ENCODE measurements at regions not wholly inside any gene's neighbourhood (a gene's known extent, or its start where the extent isn't known, plus 50 kb on each side); places are given as distances from the start of the nearest gene placed in this dataset.

DNA sequence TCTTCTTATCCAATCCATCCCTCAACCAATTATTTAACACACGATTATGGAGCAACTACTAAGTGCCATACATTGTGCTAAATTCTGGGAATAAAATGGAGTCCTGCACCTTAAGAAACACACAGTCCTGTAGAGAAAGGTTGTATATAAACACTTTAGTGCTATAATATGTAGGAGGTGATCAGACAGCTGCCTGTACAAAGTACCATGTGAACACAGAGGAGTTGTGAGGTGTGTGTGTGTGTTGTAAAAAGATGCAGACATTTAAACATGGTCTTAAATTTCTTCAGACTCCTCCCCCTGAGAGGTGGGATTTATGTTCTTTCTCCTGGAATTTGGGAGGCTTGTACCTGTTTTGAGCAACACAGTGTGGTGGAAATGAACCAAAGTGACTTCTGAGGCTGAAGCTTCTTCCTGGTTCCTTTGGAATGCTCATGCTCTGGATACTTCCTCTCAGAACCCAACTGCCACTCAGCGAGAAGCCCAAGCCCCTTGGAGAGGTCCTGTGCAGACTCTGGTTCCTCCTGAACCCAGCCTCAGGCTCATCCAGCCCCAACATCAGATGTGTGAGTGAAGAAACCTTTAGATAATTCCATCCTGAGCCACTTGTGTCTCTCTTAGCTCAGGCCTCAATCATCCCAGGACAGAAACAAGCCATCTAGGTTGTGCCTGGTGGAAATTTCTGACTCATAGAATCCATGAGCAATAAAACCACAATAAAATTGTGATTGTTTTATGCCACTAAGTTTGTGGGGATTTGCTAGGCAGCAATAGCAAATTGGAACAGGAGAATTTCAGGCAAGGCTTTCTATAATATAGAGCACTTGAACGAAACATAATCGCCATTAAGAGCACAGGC is 161.2 kb upstream of the FAM3C start:
- TF ChIP-seq, protein P1, sequence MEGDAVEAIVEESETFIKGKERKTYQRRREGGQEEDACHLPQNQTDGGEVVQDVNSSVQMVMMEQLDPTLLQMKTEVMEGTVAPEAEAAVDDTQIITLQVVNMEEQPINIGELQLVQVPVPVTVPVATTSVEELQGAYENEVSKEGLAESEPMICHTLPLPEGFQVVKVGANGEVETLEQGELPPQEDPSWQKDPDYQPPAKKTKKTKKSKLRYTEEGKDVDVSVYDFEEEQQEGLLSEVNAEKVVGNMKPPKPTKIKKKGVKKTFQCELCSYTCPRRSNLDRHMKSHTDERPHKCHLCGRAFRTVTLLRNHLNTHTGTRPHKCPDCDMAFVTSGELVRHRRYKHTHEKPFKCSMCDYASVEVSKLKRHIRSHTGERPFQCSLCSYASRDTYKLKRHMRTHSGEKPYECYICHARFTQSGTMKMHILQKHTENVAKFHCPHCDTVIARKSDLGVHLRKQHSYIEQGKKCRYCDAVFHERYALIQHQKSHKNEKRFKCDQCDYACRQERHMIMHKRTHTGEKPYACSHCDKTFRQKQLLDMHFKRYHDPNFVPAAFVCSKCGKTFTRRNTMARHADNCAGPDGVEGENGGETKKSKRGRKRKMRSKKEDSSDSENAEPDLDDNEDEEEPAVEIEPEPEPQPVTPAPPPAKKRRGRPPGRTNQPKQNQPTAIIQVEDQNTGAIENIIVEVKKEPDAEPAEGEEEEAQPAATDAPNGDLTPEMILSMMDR (conservative IDR thresholded peaks at IDR 0.05; ENCODE audit: low read length), result no peak
- no peak for TF ChIP-seq EZH2phosphoT487 (IDR thresholded peaks at IDR 0.05; ENCODE audit: borderline replicate concordance)
- no peak overlapping the region for H3K9ac ChIP-seq (ENCODE audit: low read depth, low read length, poor library complexity, severe bottlenecking)
- no peaks in the 10 kb centered on the region for H3K36me3 ChIP-seq (ENCODE audit: insufficient read depth, low read length)
- no peaks in the 10 kb centered on the region for H3F3A ChIP-seq (ENCODE audit: low read depth)
- H3K9me2 ChIP-seq (replicated peaks; ENCODE audit: low read depth, low read length), result 0 out of 2 replicates have a peak, but pooled peaks cover 3% of the 10 kb centered on the region
- no peaks in the 10 kb centered on the region for H3K79me2 ChIP-seq (ENCODE audit: insufficient read depth, low read length)
- H2AFZ ChIP-seq (ENCODE audit: low read length), result no peak overlapping the region
- H4K20me1 ChIP-seq (ENCODE audit: insufficient read depth, low read length, poor library complexity, severe bottlenecking), result no peaks in the 10 kb centered on the region
- H3K27me3 ChIP-seq (ENCODE audit: insufficient read depth, low read length, poor library complexity, severe bottlenecking), result no peaks in the 10 kb centered on the region
- no peaks in the 10 kb centered on the region for H3K4me1 ChIP-seq (ENCODE audit: insufficient read depth, low read length, poor library complexity, severe bottlenecking)
- H3K4me3 ChIP-seq (ENCODE audit: low read length, poor library complexity, severe bottlenecking), result no peak overlapping the region
- H3K9me3 ChIP-seq (ENCODE audit: insufficient read depth, low read depth, low read length), result no peaks in the 10 kb centered on the region
- no peak overlapping the region for H3K4me2 ChIP-seq (ENCODE audit: low read depth, low read length, poor library complexity, severe bottlenecking)

DNA sequence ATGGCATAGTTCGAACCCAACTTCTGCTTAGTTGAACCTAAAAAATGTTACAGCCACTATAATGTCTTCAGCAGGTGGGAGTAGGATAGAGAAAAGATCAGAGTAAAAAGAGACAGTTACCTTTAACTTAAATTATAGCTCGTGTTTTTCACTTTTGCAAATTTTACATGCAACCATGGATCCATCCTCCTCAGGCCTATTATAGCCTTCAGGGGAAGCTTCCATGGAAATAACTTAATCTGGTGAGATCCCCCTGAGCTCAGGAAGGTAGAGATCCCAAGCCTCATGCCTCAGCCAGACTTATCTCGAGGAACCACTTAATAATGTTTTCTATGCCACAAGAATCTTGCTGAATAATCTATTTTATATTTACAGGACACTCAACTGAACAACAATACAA is 159.4 kb upstream of the FAM3C start:
- Histone ChIP-seq H3K4me3 (ENCODE audit: low read length, poor library complexity, severe bottlenecking) (no peak overlapping the region), H3K79me2 (ENCODE audit: insufficient read depth, low read length) (no peaks in the 10 kb centered on the region), H4K20me1 (ENCODE audit: insufficient read depth, low read length, poor library complexity, severe bottlenecking) (no peaks in the 10 kb centered on the region), H2AFZ (ENCODE audit: low read length) (no peak overlapping the region), H3K36me3 (ENCODE audit: insufficient read depth, low read length) (no peaks in the 10 kb centered on the region), H3K27me3 (ENCODE audit: insufficient read depth, low read length, poor library complexity, severe bottlenecking) (no peaks in the 10 kb centered on the region), H3K4me2 (ENCODE audit: low read depth, low read length, poor library complexity, severe bottlenecking) (no peak overlapping the region), H3K9me3 (ENCODE audit: insufficient read depth, low read depth, low read length) (no peaks in the 10 kb centered on the region), H3F3A (ENCODE audit: low read depth) (no peaks in the 10 kb centered on the region), H3K9me2 (replicated peaks; ENCODE audit: low read depth, low read length) (no peaks in the 10 kb centered on the region), H3K4me1 (ENCODE audit: insufficient read depth, low read length, poor library complexity, severe bottlenecking) (no peaks in the 10 kb centered on the region), H3K9ac (ENCODE audit: low read depth, low read length, poor library complexity, severe bottlenecking) (no peak overlapping the region)
- TF ChIP-seq EZH2phosphoT487 (IDR thresholded peaks at IDR 0.05; ENCODE audit: borderline replicate concordance), result no peak
- TF ChIP-seq, protein P1 (conservative IDR thresholded peaks at IDR 0.05; ENCODE audit: low read length), result no peak

DNA sequence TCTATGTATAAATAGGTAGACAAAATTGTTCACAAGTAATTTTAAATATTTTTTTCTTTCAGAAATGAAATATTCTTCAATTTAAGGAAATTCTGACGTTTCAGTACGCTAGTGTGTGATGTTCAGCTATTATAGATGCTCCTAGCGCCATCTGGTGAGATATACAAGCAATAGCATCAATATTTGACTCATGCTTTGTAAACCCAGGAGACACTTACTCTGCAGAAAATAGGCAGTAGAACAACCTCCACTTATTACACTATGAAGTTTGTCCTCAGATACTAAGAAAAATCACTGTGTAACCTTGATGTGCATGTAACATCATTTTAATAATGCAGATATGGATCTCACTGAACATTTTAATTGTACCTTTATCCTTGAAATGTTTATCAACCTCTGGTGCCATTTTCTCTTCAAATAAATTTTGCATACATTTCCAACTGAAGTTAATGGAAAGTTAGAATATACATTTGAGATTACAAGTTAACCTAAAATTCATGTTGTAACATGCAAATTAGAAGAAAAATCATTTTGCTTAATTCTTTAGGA is 151.5 kb upstream of the FAM3C start:
- TF ChIP-seq, protein P1 (conservative IDR thresholded peaks at IDR 0.05; ENCODE audit: low read length), result peak; percentile 81
- no peak for TF ChIP-seq EZH2phosphoT487 (IDR thresholded peaks at IDR 0.05; ENCODE audit: borderline replicate concordance)
- Histone ChIP-seq H4K20me1 (ENCODE audit: insufficient read depth, low read length, poor library complexity, severe bottlenecking) (no peaks in the 10 kb centered on the region), H3K4me1 (ENCODE audit: insufficient read depth, low read length, poor library complexity, severe bottlenecking) (no peaks in the 10 kb centered on the region), H3K9ac (ENCODE audit: low read depth, low read length, poor library complexity, severe bottlenecking) (no peak overlapping the region), H3K4me2 (ENCODE audit: low read depth, low read length, poor library complexity, severe bottlenecking) (peak overlapping the region; percentile 33), H3K79me2 (ENCODE audit: insufficient read depth, low read length) (no peaks in the 10 kb centered on the region), H3K9me2 (replicated peaks; ENCODE audit: low read depth, low read length) (no peaks in the 10 kb centered on the region), H3K4me3 (ENCODE audit: low read length, poor library complexity, severe bottlenecking) (no peak overlapping the region), H2AFZ (ENCODE audit: low read length) (peak overlapping the region; percentile 59; the same call in 1 of the 2 replicates), H3K36me3 (ENCODE audit: insufficient read depth, low read length) (no peaks in the 10 kb centered on the region), H3F3A (ENCODE audit: low read depth) (no peaks in the 10 kb centered on the region), H3K27me3 (ENCODE audit: insufficient read depth, low read length, poor library complexity, severe bottlenecking) (no peaks in the 10 kb centered on the region), H3K9me3 (ENCODE audit: insufficient read depth, low read depth, low read length) (no peaks in the 10 kb centered on the region)

Data from Loucy (cell line).